IMR-90 (cell line): ENCODE measurements at regions not wholly inside any gene's neighbourhood (a gene's known extent, or its start where the extent isn't known, plus 50 kb on each side); places are given as distances from the start of the nearest gene placed in this dataset.

ENCODE experiments used
- ATAC-seq: fragments of 200-7000 bp; cut with Tn5 transposase; 2 replicates; pipeline ENCODE4 v1.9.1; 2020; ENCODE audit warnings: low read depth, mild to moderate bottlenecking, moderate library complexity
- BruUV-seq: library from RNA; stranded (reverse); fragments of 400-500 nt; replicated peaks from 2 replicates; lab custom pipeline; 2021; lab: Mats Ljungman, UMichigan
- CTCF ChIA-PET: fragments of 300-600 bp; formaldehyde crosslinking; extraction: SDS; loops from one replicate; lab custom pipeline; 2021; ENCODE audit warnings: antibody characterized with exemption; lab: Yijun Ruan, JAX
- POLR2A ChIA-PET: fragments of 300-600 bp; sonication (Branson Sonifier 250); formaldehyde crosslinking; loops from one replicate; lab custom pipeline; 2022; ENCODE audit warnings: antibody characterized with exemption; ENCODE audit not compliant: unreplicated experiment; lab: Charles Lee
- DNase-seq: peaks from one replicate; pipeline ENCODE4 v3.0.0; 2013
- H2AFZ ChIP-seq: replicated peaks from 2 replicates; pipeline ENCODE3; 2013; ENCODE audit warnings: low read length, mild to moderate bottlenecking; ENCODE audit not compliant: poor library complexity
- H2AK5ac ChIP-seq: 2 replicates; pipeline ENCODE4 v1.6.1; 2013; ENCODE audit warnings: low read depth, low read length, inconsistent platforms
- H2AK9ac ChIP-seq: replicated peaks from 2 replicates; pipeline ENCODE3; 2013; ENCODE audit warnings: mild to moderate bottlenecking, low read depth, low read length, moderate library complexity; ENCODE audit not compliant: poor library complexity
- H2BK120ac ChIP-seq: 2 replicates; pipeline ENCODE4 v1.6.1; 2013; ENCODE audit warnings: low read depth, low read length, inconsistent platforms
- H2BK15ac ChIP-seq: 3 replicates; pipeline ENCODE4 v1.6.1; 2013; ENCODE audit warnings: low read depth, low read length, inconsistent platforms
- H2BK20ac ChIP-seq: 2 replicates; pipeline ENCODE4 v1.6.1; 2013; ENCODE audit warnings: low read depth, mild to moderate bottlenecking, inconsistent platforms, low read length, moderate library complexity
- H2BK5ac ChIP-seq: 2 replicates; pipeline ENCODE4 v1.6.1; 2013; ENCODE audit warnings: mild to moderate bottlenecking, low read depth, low read length, inconsistent platforms; ENCODE audit not compliant: poor library complexity, severe bottlenecking
- H3K14ac ChIP-seq: replicated peaks from 2 replicates; pipeline ENCODE4 v1.6.1; 2013; ENCODE audit warnings: low read depth, low read length, inconsistent platforms
- H3K18ac ChIP-seq: 2 replicates; pipeline ENCODE4 v1.6.1; 2013; ENCODE audit warnings: low read depth, low read length, control low read depth
- H3K23ac ChIP-seq: 2 replicates; pipeline ENCODE4 v1.6.1; 2013; ENCODE audit warnings: low read depth, low read length, inconsistent platforms
- H3K27ac ChIP-seq: 2 replicates; pipeline ENCODE4 v1.5.1; 2013; ENCODE audit warnings: mild to moderate bottlenecking, control low read depth, low read length; ENCODE audit not compliant: insufficient read depth
- H3K27me3 ChIP-seq: 2 replicates; pipeline ENCODE4 v1.6.1; 2013; ENCODE audit warnings: low read length; ENCODE audit not compliant: control insufficient read depth, insufficient read depth
- H3K36me3 ChIP-seq: 2 replicates; pipeline ENCODE4 v1.6.1; 2013; ENCODE audit warnings: low read length, mixed read lengths; ENCODE audit not compliant: control insufficient read depth, insufficient read depth
- H3K4ac ChIP-seq: 2 replicates; pipeline ENCODE4 v1.6.1; 2013; ENCODE audit warnings: low read depth, low read length, inconsistent platforms
- H3K4me1 ChIP-seq: 2 replicates; pipeline ENCODE4 v1.6.1; 2013; ENCODE audit warnings: low read length, mixed read lengths; ENCODE audit not compliant: control insufficient read depth, insufficient read depth
- H3K4me2 ChIP-seq: 2 replicates; pipeline ENCODE4 v1.6.1; 2013; ENCODE audit warnings: low read depth, mild to moderate bottlenecking, control low read depth, low read length, moderate library complexity
- H3K4me3 ChIP-seq: 2 replicates; pipeline ENCODE4 v1.5.1; 2013; ENCODE audit warnings: low read depth, mild to moderate bottlenecking, control low read depth, low read length, moderate library complexity; ENCODE audit not compliant: insufficient read depth
- H3K56ac ChIP-seq: 2 replicates; pipeline ENCODE4 v1.6.1; 2013; ENCODE audit warnings: low read length, inconsistent platforms; ENCODE audit not compliant: insufficient read depth; ENCODE audit errors: extremely low read depth
- H3K79me1 ChIP-seq, 2 experiments: 2 replicates each; pipeline ENCODE4 v1.6.1; 2013; ENCODE audit warnings: low read length in 2 of 2, inconsistent platforms in 1 of 2, low read depth in 1 of 2
- H3K9ac ChIP-seq: 2 replicates; pipeline ENCODE4 v1.6.1; 2013; ENCODE audit warnings: low read depth, low read length, control low read depth
- H3K9me1 ChIP-seq: 2 replicates; pipeline ENCODE4 v1.6.1; 2013; ENCODE audit warnings: low read length, inconsistent platforms; ENCODE audit not compliant: insufficient read depth
- H3K9me3 ChIP-seq: 2 replicates; pipeline ENCODE4 v1.6.1; 2013; ENCODE audit warnings: low read length; ENCODE audit not compliant: control insufficient read depth, insufficient read depth
- H4K20me1 ChIP-seq: 2 replicates; pipeline ENCODE4 v1.6.1; 2013; ENCODE audit warnings: low read length, inconsistent platforms; ENCODE audit not compliant: insufficient read depth
- H4K5ac ChIP-seq: 2 replicates; pipeline ENCODE4 v1.6.1; 2013; ENCODE audit warnings: mild to moderate bottlenecking, low read depth, low read length, control low read depth
- H4K8ac ChIP-seq, 2 experiments: 2 replicates each; pipeline ENCODE4 v1.6.1; 2013; ENCODE audit warnings: low read depth in 2 of 2, low read length in 2 of 2, control low read depth in 1 of 2, inconsistent platforms in 1 of 2
- H4K91ac ChIP-seq: 2 replicates; pipeline ENCODE4 v1.6.1; 2013; ENCODE audit warnings: low read depth, low read length, inconsistent platforms; ENCODE audit not compliant: insufficient read depth
- BHLHE40 ChIP-seq: fragments of 150-350 bp; IDR thresholded peaks from 2 replicates; pipeline ENCODE4 v1.6.1; 2016; ENCODE audit warnings: mild to moderate bottlenecking, low read depth, low read length
- CHD1 ChIP-seq: IDR thresholded peaks from 2 replicates; pipeline ENCODE4 v1.6.1; 2012; ENCODE audit warnings: low read depth, low read length, improper control_type of control experiment
- ELK1 ChIP-seq: fragments of 150-350 bp; IDR thresholded peaks from 2 replicates; pipeline ENCODE4 v1.6.1; 2016; ENCODE audit warnings: low read depth, mild to moderate bottlenecking, low read length, moderate library complexity, borderline replicate concordance
- FOS ChIP-seq: fragments of 150-350 bp; IDR thresholded peaks from 2 replicates; pipeline ENCODE4 v1.6.1; 2016; ENCODE audit warnings: low read depth, low read length
- MAFK ChIP-seq: IDR thresholded peaks from 2 replicates; pipeline ENCODE4 v1.6.1; 2012; ENCODE audit warnings: low read depth, low read length, improper control_type of control experiment
- MAZ ChIP-seq: IDR thresholded peaks from 2 replicates; pipeline ENCODE4 v1.6.1; 2012; ENCODE audit warnings: low read depth, mild to moderate bottlenecking, low read length, improper control_type of control experiment, moderate library complexity, borderline replicate concordance
- MXI1 ChIP-seq: IDR thresholded peaks from 2 replicates; pipeline ENCODE4 v1.6.1; 2012; ENCODE audit warnings: low read depth, mild to moderate bottlenecking, low read length, moderate library complexity, borderline replicate concordance
- NFE2L2 ChIP-seq: fragments of 150-350 bp; IDR thresholded peaks from 2 replicates; pipeline ENCODE4 v1.6.1; 2016; ENCODE audit warnings: low read depth, mild to moderate bottlenecking, low read length
- POLR2A ChIP-seq: IDR thresholded peaks from 2 replicates; pipeline ENCODE4 v1.6.1; 2012; ENCODE audit warnings: mild to moderate bottlenecking, low read depth, low read length
- RCOR1 ChIP-seq: IDR thresholded peaks from 2 replicates; pipeline ENCODE4 v1.6.1; 2012; ENCODE audit warnings: mild to moderate bottlenecking, low read length, improper control_type of control experiment; ENCODE audit not compliant: insufficient replicate concordance
- SMC3 ChIP-seq: fragments of 150-350 bp; IDR thresholded peaks from 2 replicates; pipeline ENCODE4 v1.6.1; 2016; ENCODE audit warnings: low read depth, mild to moderate bottlenecking, antibody characterized with exemption, low read length, moderate library complexity
- WGBS, 2 experiments: methylation state at CpG; one replicate each; pipeline versions ENCODE4 v1.1.5 to v1.1.7; 2013; ENCODE audit warnings: missing lambda C conversion rate in 2 of 2; ENCODE audit not compliant: insufficient read length in 1 of 2; ENCODE audit errors: extremely low coverage in 2 of 2; 5-methylcytosine and 5-hydroxymethylcytosine counted together
- dilution Hi-C: fragments of 300-500 bp; cut with HindIII; formaldehyde crosslinking; loops from one replicate; pipeline ENCODE4 v1.14.3; 2018; ENCODE audit warnings: low sequenced_read_pairs; ENCODE audit not compliant: unreplicated experiment
- in situ Hi-C: fragments of 300-500 bp; cut with MboI; formaldehyde crosslinking; loops from 3 replicates; pipeline ENCODE4 v1.14.3; 2019; ENCODE audit warnings: low sequenced_read_pairs, inconsistent platforms, mixed read lengths
- intact Hi-C: fragments of 100-400 bp; cut with micrococcal nuclease; formaldehyde crosslinking; loops from 2 replicates; pipeline ENCODE4 v1.10.0; 2022
- TF ChIP-seq, protein P1 (sequence below): fragments of 150-350 bp; IDR thresholded peaks from 2 replicates; pipeline ENCODE4 v1.6.1; 2017; ENCODE audit warnings: mild to moderate bottlenecking, antibody characterized with exemption, low read length, low read depth

DNA sequence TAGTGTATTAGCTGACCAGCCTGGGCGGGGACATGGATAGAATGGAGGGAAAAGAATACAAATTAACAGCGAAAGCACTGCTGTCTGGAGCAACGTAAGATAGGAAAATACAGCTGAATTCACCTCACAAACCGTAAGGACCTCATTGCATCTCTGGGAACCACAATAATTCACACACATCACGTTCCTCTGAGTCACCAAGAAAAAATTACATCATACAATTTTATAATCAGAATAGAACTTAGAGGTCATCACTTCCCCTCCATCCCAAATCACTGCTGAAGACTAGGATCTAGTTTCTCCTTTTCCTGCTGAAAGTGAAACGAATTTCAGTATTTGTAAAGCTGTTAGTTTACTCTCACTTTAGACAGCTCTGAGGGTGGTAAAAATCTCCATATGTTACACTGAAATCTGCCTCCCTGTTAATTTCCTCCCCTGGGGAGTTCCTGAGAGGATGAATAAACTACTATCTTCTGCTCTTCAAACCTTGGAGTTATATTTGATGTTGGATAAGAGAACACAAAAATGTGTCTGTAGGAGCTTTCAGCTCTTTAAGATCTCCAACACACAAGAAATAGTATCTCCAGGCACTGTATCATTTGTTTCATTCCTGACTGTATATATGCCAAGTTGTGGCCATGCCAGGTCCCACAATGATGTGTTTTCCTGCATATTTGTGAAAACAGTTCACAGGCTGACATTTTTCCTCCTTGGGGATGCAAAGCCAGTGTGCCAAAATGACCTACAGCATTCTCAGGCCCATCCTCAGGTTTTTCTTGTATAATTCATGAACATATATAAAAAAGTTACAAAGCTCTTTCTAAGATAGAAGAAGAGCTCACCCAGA lies 63.8 kb upstream of the SSTR1 start (continued):
- TF ChIP-seq, protein P1, sequence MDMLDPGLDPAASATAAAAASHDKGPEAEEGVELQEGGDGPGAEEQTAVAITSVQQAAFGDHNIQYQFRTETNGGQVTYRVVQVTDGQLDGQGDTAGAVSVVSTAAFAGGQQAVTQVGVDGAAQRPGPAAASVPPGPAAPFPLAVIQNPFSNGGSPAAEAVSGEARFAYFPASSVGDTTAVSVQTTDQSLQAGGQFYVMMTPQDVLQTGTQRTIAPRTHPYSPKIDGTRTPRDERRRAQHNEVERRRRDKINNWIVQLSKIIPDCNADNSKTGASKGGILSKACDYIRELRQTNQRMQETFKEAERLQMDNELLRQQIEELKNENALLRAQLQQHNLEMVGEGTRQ, result no peak

DNA sequence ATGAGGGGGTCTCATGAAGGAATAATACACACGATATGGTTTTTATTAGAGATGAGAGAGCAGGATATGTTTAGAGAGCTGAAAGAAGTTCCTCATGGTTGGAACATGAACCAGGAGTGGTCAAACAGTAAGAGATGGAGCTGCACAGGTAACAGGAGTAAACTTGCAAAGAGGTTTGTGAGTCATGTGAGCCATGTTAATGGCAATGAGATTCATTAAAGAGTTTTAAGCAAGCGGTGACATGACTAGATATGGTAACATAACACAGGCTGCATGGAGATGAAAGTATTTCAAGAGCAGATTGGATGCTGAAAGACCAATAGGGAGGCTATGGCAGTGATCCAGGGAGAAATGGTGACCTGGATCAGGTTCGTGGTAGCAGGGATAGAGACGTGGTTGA lies 62.6 kb upstream of the SSTR1 start:
- no peak for ATAC-seq
- Histone ChIP-seq H4K8ac (no peak overlapping the region; a peak in 1 of 4 replicates), H4K5ac (no peak overlapping the region), H3K27ac (no peak overlapping the region), H3K27me3 (no peaks in the 10 kb centered on the region), H2AFZ (no peak overlapping the region), H2AK5ac (no peak overlapping the region), H3K9me1 (no peaks in the 10 kb centered on the region; the same call in 1 of the 2 replicates), H3K23ac (no peak overlapping the region), H2BK15ac (0 out of 3 replicates have a peak overlapping the region, but pooled peaks have one; percentile 47), H3K36me3 (no peaks in the 10 kb centered on the region), H3K4ac (peak overlapping the region; percentile 35; the same call in 1 of the 2 replicates), H3K4me2 (no peak overlapping the region), H4K91ac (no peak overlapping the region), H3K4me3 (no peak overlapping the region), H3K4me1 (peaks cover 8% of the 10 kb centered on the region), H3K9me3 (no peaks in the 10 kb centered on the region), H3K79me1 (no peaks in the 10 kb centered on the region), H4K20me1 (no peaks in the 10 kb centered on the region), H3K18ac (peak overlapping the region; percentile 16; the same call in 1 of the 2 replicates), H2BK5ac (no peak overlapping the region), H2BK20ac (0 out of 2 replicates have a peak overlapping the region, but pooled peaks have one; percentile 41), H2BK120ac (peak overlapping the region; percentile 23; the same call in 1 of the 2 replicates), H3K9ac (no peak overlapping the region), H2AK9ac (no peak overlapping the region), H3K56ac (no peak overlapping the region), H3K14ac (no peak overlapping the region; the same call in 1 of the 2 replicates)
- POLR2A ChIA-PET, result no interaction called here
- DNase-seq, result no peak
- CTCF ChIA-PET, result no interaction called here
- WGBS, 2 experiments, result 100% methylated on average over 1 of the region's 4 CpGs; no CpG with 5 or more reads in 1 of the 2 experiments
- intact Hi-C loops, result no loop called here
- no TSS peak for BruUV-seq
- dilution Hi-C loops, result no loop called here
- in situ Hi-C loops, result no loop called here
- TF ChIP-seq CHD1 (no peak), MAZ (no peak), RCOR1 (no peak), NFE2L2 (no peak), MXI1 (no peak), MAFK (no peak), FOS (no peak), POLR2A (no peak), ELK1 (no peak), SMC3 (no peak), BHLHE40 (no peak)
